Smooth muscle cell (in vitro differentiated cells): ENCODE measurements at regions not wholly inside any gene's neighbourhood (a gene's known extent, or its start where the extent isn't known, plus 50 kb on each side); places are given as distances from the start of the nearest gene placed in this dataset.

Source experiments
- DNase-seq: peaks from one replicate; lab custom pipeline; 2025; ENCODE audit not compliant: unreplicated experiment; lab: John Stamatoyannopoulos, UW
- H2AFZ ChIP-seq: fragments of 200-600 bp; sonication (generic); 2 replicates; pipeline ENCODE4 v1.6.0; 2016; ENCODE audit warnings: antibody characterized with exemption, low read depth, mild to moderate bottlenecking
- H3F3A ChIP-seq: fragments of 200-600 bp; sonication (generic); 2 replicates; pipeline ENCODE4 v1.6.0; 2017; ENCODE audit warnings: antibody characterized with exemption, low read depth
- H3K27ac ChIP-seq: fragments of 200-600 bp; sonication (generic); 2 replicates; pipeline ENCODE4 v1.5.1; 2016; ENCODE audit warnings: low read depth, mild to moderate bottlenecking
- H3K27me3 ChIP-seq: fragments of 200-600 bp; sonication (generic); 2 replicates; pipeline ENCODE4 v1.6.1; 2016; ENCODE audit warnings: low read depth, mild to moderate bottlenecking
- H3K36me3 ChIP-seq: fragments of 200-600 bp; sonication (generic); 2 replicates; pipeline ENCODE4 v1.5.1; 2016; ENCODE audit warnings: low read depth
- H3K4me1 ChIP-seq: fragments of 200-600 bp; sonication (generic); 2 replicates; pipeline ENCODE4 v1.5.1; 2016; ENCODE audit warnings: low read depth
- H3K4me2 ChIP-seq: fragments of 200-600 bp; sonication (generic); 2 replicates; pipeline ENCODE4 v1.6.0; 2016; ENCODE audit warnings: mild to moderate bottlenecking
- H3K4me3 ChIP-seq: fragments of 200-600 bp; sonication (generic); 2 replicates; pipeline ENCODE4 v1.5.1; 2016; ENCODE audit warnings: mild to moderate bottlenecking
- H3K79me2 ChIP-seq: fragments of 200-600 bp; sonication (generic); 2 replicates; pipeline ENCODE4 v1.6.0; 2016; ENCODE audit warnings: low read depth, mild to moderate bottlenecking
- H3K9ac ChIP-seq: fragments of 200-600 bp; sonication (generic); 2 replicates; pipeline ENCODE4 v1.6.0; 2016; ENCODE audit warnings: low read depth
- H3K9me3 ChIP-seq: fragments of 200-600 bp; sonication (generic); replicated peaks from 2 replicates; pipeline ENCODE4 v1.5.1; 2016; ENCODE audit warnings: low read depth
- H4K20me1 ChIP-seq: fragments of 200-600 bp; sonication (generic); 2 replicates; pipeline ENCODE4 v1.6.0; 2016; ENCODE audit warnings: low read depth
- CTCF ChIP-seq: fragments of 200-600 bp; sonication (generic); IDR thresholded peaks from 2 replicates; pipeline ENCODE4 v1.5.1; 2017; ENCODE audit warnings: borderline replicate concordance, mild to moderate bottlenecking, antibody characterized with exemption; ENCODE audit not compliant: insufficient read depth, poor library complexity, severe bottlenecking
- WGBS: methylation state at CpG from one replicate; pipeline ENCODE4 v1.1.7; 2016; ENCODE audit warnings: low lambda C conversion rate; 5-methylcytosine and 5-hydroxymethylcytosine counted together

- no peak for DNase-seq
- no peaks in the 10 kb centered on the region for H3K79me2 ChIP-seq
- H3K27ac ChIP-seq, result no peak overlapping the region
- no peak overlapping the region for H3K9ac ChIP-seq
- no peaks in the 10 kb centered on the region for H3K9me3 ChIP-seq
- no peaks in the 10 kb centered on the region for H3F3A ChIP-seq
- H3K4me2 ChIP-seq, result no peak overlapping the region
- no peaks in the 10 kb centered on the region for H3K4me1 ChIP-seq
- no peaks in the 10 kb centered on the region for H3K36me3 ChIP-seq
- 94% methylated on average over 7 of the region's 7 CpGs for WGBS
- no peaks in the 10 kb centered on the region for H3K27me3 ChIP-seq
- TF ChIP-seq CTCF, result no peak
- no peaks in the 10 kb centered on the region for H4K20me1 ChIP-seq
- no peak overlapping the region for H2AFZ ChIP-seq
- H3K4me3 ChIP-seq, result no peak overlapping the region
Observed at GRCh38 chr5:2123874-2124273, 241.1 kb upstream of the IRX4 start.

GRCh38 chr5:2120361-2120760 is 237.6 kb upstream of the IRX4 start:
- TF ChIP-seq CTCF, result no peak
- no peaks in the 10 kb centered on the region for H3K27me3 ChIP-seq
- H3K9ac ChIP-seq, result no peak overlapping the region
- no peaks in the 10 kb centered on the region for H3K79me2 ChIP-seq
- H3K4me3 ChIP-seq, result no peak overlapping the region
- H3K4me2 ChIP-seq, result no peak overlapping the region
- 91% methylated on average over 4 of the region's 4 CpGs for whole genome bisulfite sequencing
- no peak overlapping the region for H3K27ac ChIP-seq
- no peak for DNase-seq
- no peaks in the 10 kb centered on the region for H4K20me1 ChIP-seq
- no peaks in the 10 kb centered on the region for H3K4me1 ChIP-seq
- no peak overlapping the region for H2AFZ ChIP-seq
- H3K9me3 ChIP-seq, result no peaks in the 10 kb centered on the region
- no peaks in the 10 kb centered on the region for H3K36me3 ChIP-seq
- no peaks in the 10 kb centered on the region for H3F3A ChIP-seq

- Histone ChIP-seq H3K9me3 (no peaks in the 10 kb centered on the region), H3K27me3 (no peaks in the 10 kb centered on the region), H3K9ac (no peak overlapping the region), H2AFZ (no peak overlapping the region), H3K27ac (no peak overlapping the region), H3K4me1 (no peaks in the 10 kb centered on the region), H3K79me2 (no peaks in the 10 kb centered on the region), H3K36me3 (no peaks in the 10 kb centered on the region), H3K4me3 (no peak overlapping the region), H3K4me2 (no peak overlapping the region), H3F3A (no peaks in the 10 kb centered on the region), H4K20me1 (no peaks in the 10 kb centered on the region)
- 78% methylated on average over 6 of the region's 6 CpGs for WGBS
- no peak for DNase-seq
- no peak for TF ChIP-seq CTCF
Observed at GRCh38 chr5:2119573-2119972, 236.8 kb upstream of the IRX4 start.

GRCh38 chr5:2113348-2114131 is 230.8 kb upstream of the IRX4 start:
- Histone ChIP-seq H3K9ac (no peak overlapping the region), H3K36me3 (no peaks in the 10 kb centered on the region), H3K79me2 (no peaks in the 10 kb centered on the region), H4K20me1 (no peaks in the 10 kb centered on the region), H2AFZ (no peak overlapping the region), H3K27ac (no peak overlapping the region), H3K9me3 (no peaks in the 10 kb centered on the region), H3F3A (no peaks in the 10 kb centered on the region), H3K4me3 (no peak overlapping the region), H3K4me2 (no peak overlapping the region), H3K27me3 (no peaks in the 10 kb centered on the region), H3K4me1 (no peaks in the 10 kb centered on the region)
- no peak for DNase-seq
- no peak for TF ChIP-seq CTCF
- WGBS, result 91% methylated on average over 9 of the region's 9 CpGs
